GM12878 (cell line): ENCODE measurements at regions not wholly inside any gene's neighbourhood (a gene's known extent, or its start where the extent isn't known, plus 50 kb on each side); places are given as distances from the start of the nearest gene placed in this dataset.

Source experiments
- ATAC-seq: fragments of 200-7000 bp; cut with Tn5 transposase; 3 replicates; pipeline ENCODE4 v1.9.1; 2020; ENCODE audit warnings: mild to moderate bottlenecking, moderate library complexity
- BruUV-seq: library from RNA; stranded (reverse); fragments of 400-500 nt; replicated peaks from 2 replicates; lab custom pipeline; 2021; lab: Mats Ljungman, UMichigan
- CTCF ChIA-PET: fragments of 300-600 bp; sonication (Branson Sonifier 250); formaldehyde crosslinking; extraction: SDS; loops from one replicate; lab custom pipeline; 2021; ENCODE audit warnings: inconsistent platforms; lab: Yijun Ruan, JAX
- POLR2A ChIA-PET: fragments of 350-600 bp; formaldehyde crosslinking; extraction: SDS; loops from one replicate; lab custom pipeline; 2021; ENCODE audit warnings: inconsistent platforms; lab: Charles Lee
- RAD21 ChIA-PET: fragments of 300-600 bp; sonication (Branson Sonifier 250); formaldehyde crosslinking; loops from one replicate; lab custom pipeline; 2023; ENCODE audit warnings: antibody characterized with exemption; ENCODE audit not compliant: unreplicated experiment; lab: Charles Lee
- SMC1A ChIA-PET: fragments of 300-600 bp; sonication (Branson Sonifier 250); formaldehyde crosslinking; loops from one replicate; lab custom pipeline; 2023; ENCODE audit not compliant: unreplicated experiment, uncharacterized antibody; lab: Charles Lee
- DNase-seq: peaks from one replicate; pipeline ENCODE4 v3.0.0-alpha.2; 2011; ENCODE audit warnings: low read depth, low spot score
- FAIRE-seq: peaks from 3 replicates; lab custom pipeline; 2011; peaks lifted over from hg19 to GRCh38; lab: Jason Lieb, UNC
- H2AFZ ChIP-seq: 2 replicates; pipeline ENCODE4 v1.6.0; 2011; ENCODE audit warnings: low read depth, low read length, control low read depth; ENCODE audit not compliant: control insufficient read depth
- H3K27ac ChIP-seq: 2 replicates; pipeline ENCODE4 v1.5.1; 2011; ENCODE audit warnings: control low read depth; ENCODE audit not compliant: control insufficient read depth, insufficient read depth
- H3K27me3 ChIP-seq, 2 experiments: replicated peaks in 1 of 2; 2 replicates each; pipeline versions ENCODE4 v1.6.0 to v1.6.1; 2011; ENCODE audit warnings: low read length in 1 of 2; ENCODE audit not compliant: control insufficient read depth in 2 of 2, insufficient read depth in 2 of 2
- H3K36me3 ChIP-seq, 2 experiments: 2 replicates each; pipeline ENCODE4 v1.5.1; 2011; ENCODE audit warnings: low read length in 1 of 2; ENCODE audit not compliant: control insufficient read depth in 2 of 2, insufficient read depth in 2 of 2
- H3K4me1 ChIP-seq: 2 replicates; pipeline ENCODE4 v1.6.1; 2011; ENCODE audit warnings: mild to moderate bottlenecking, low read length, moderate library complexity, mixed read lengths; ENCODE audit not compliant: control insufficient read depth, insufficient read depth
- H3K4me2 ChIP-seq: 2 replicates; pipeline ENCODE4 v1.6.0; 2011; ENCODE audit warnings: control low read depth; ENCODE audit not compliant: control insufficient read depth, insufficient read depth
- H3K4me3 ChIP-seq: fragments of 200-600 bp; sonication (generic); 2 replicates; pipeline ENCODE4 v1.5.1; 2016
- H3K79me2 ChIP-seq: 2 replicates; pipeline ENCODE4 v1.6.0; 2011; ENCODE audit warnings: low read length; ENCODE audit not compliant: control insufficient read depth, insufficient read depth
- H3K9ac ChIP-seq: 2 replicates; pipeline ENCODE4 v1.8.0; 2011; ENCODE audit warnings: low read length, control low read depth, mixed read lengths; ENCODE audit not compliant: control insufficient read depth, insufficient read depth
- H3K9me3 ChIP-seq: replicated peaks from 3 replicates; pipeline ENCODE4 v1.5.1; 2011; ENCODE audit warnings: mild to moderate bottlenecking, low read length; ENCODE audit not compliant: control insufficient read depth, insufficient read depth
- H4K20me1 ChIP-seq: 2 replicates; pipeline ENCODE4 v1.6.0; 2011; ENCODE audit not compliant: control insufficient read depth, insufficient read depth
- ELK1 ChIP-seq: IDR thresholded peaks from 2 replicates; pipeline ENCODE4 v1.6.1; 2012; ENCODE audit warnings: low read depth, low read length, improper control_type of control experiment
- IRF4 ChIP-seq: IDR thresholded peaks from 2 replicates; pipeline ENCODE4 v1.6.1; 2011; ENCODE audit warnings: low read depth, low read length
- MTA3 ChIP-seq: IDR thresholded peaks from 2 replicates; pipeline ENCODE4 v1.6.1; 2012; ENCODE audit warnings: low read length, inconsistent platforms, borderline replicate concordance
- NFYB ChIP-seq: IDR thresholded peaks from 2 replicates; pipeline ENCODE4 v1.6.1; 2011; ENCODE audit warnings: low read depth, mild to moderate bottlenecking, low read length, improper control_type of control experiment, moderate library complexity; ENCODE audit not compliant: insufficient read depth
- NKRF ChIP-seq: fragments of 450-650 bp; conservative IDR thresholded peaks from 2 replicates; pipeline ENCODE4 v1.6.1; 2017; ENCODE audit warnings: mild to moderate bottlenecking, moderate library complexity
- POLR2AphosphoS2 ChIP-seq: IDR thresholded peaks from 2 replicates; pipeline ENCODE4 v1.6.1; 2011; ENCODE audit warnings: low read depth, mild to moderate bottlenecking, low read length, improper control_type of control experiment, moderate library complexity
- ZNF207 ChIP-seq: fragments of 450-650 bp; IDR thresholded peaks from 2 replicates; pipeline ENCODE4 v1.6.1; 2014; ENCODE audit warnings: antibody characterized with exemption, mild to moderate bottlenecking, borderline replicate concordance
- WGBS: methylation state at CpG from one replicate; pipeline ENCODE4 v1.1.6; 2016; ENCODE audit warnings: low lambda C conversion rate; ENCODE audit not compliant: insufficient replicate concordance, insufficient coverage; ENCODE audit errors: missing lambda C conversion rate; 5-methylcytosine and 5-hydroxymethylcytosine counted together
- in situ Hi-C: fragments of 300-500 bp; cut with MboI; formaldehyde crosslinking; loops from 9 replicates; pipeline ENCODE4 v1.14.3; 2018; ENCODE audit warnings: mixed read lengths
- intact Hi-C: fragments of 100-400 bp; cut with micrococcal nuclease; formaldehyde crosslinking; loops from one replicate; pipeline ENCODE4 v1.14.2; 2022; ENCODE audit not compliant: unreplicated experiment

GRCh38 chr15:47972738-47973137 lies 148.1 kb upstream of the SLC24A5 start:
- H3K9me3 ChIP-seq, result no peaks in the 10 kb centered on the region
- no peaks in the 10 kb centered on the region for H3K4me1 ChIP-seq
- H3K79me2 ChIP-seq, result no peaks in the 10 kb centered on the region
- H3K27me3 ChIP-seq, result peaks cover 0 to 2% of the 10 kb centered on the region in 2 experiments; a peak in 2 of 4 replicates
- FAIRE-seq (no peak), DNase-seq (no peak), ATAC-seq (no peak)
- no peak overlapping the region for H2AFZ ChIP-seq
- no peak overlapping the region for H3K4me3 ChIP-seq
- BruUV-seq, result no TSS peak
- no peak overlapping the region for H3K4me2 ChIP-seq
- H4K20me1 ChIP-seq, result no peaks in the 10 kb centered on the region
- POLR2A ChIA-PET, result no interaction called here
- intact Hi-C loops (no loop called here), in situ Hi-C loops (loop anchor here (5.0 kb wide), 1 partner anchor 265 kb away; no protein-coding TSS in a partner anchor)
- RAD21 ChIA-PET, result no interaction called here
- H3K36me3 ChIP-seq, result no peaks in the 10 kb centered on the region
- 21% methylated on average over 3 of the region's 3 CpGs for WGBS
- H3K9ac ChIP-seq, result no peak overlapping the region
- TF ChIP-seq NFYB, result no peak
- TF ChIP-seq NKRF, result no peak
- no peak for TF ChIP-seq ELK1
- no peak for TF ChIP-seq ZNF207
- no peak for TF ChIP-seq MTA3
- no peak for TF ChIP-seq POLR2AphosphoS2
- no peak for TF ChIP-seq IRF4
- H3K27ac ChIP-seq, result no peak overlapping the region
- SMC1A ChIA-PET, result no interaction called here
- CTCF ChIA-PET, result no interaction called here
